ENCODE measurements at regions not wholly inside any gene's neighbourhood (a gene's known extent, or its start where the extent isn't known, plus 50 kb on each side); places are given as distances from the start of the nearest gene placed in this dataset.

DNA sequence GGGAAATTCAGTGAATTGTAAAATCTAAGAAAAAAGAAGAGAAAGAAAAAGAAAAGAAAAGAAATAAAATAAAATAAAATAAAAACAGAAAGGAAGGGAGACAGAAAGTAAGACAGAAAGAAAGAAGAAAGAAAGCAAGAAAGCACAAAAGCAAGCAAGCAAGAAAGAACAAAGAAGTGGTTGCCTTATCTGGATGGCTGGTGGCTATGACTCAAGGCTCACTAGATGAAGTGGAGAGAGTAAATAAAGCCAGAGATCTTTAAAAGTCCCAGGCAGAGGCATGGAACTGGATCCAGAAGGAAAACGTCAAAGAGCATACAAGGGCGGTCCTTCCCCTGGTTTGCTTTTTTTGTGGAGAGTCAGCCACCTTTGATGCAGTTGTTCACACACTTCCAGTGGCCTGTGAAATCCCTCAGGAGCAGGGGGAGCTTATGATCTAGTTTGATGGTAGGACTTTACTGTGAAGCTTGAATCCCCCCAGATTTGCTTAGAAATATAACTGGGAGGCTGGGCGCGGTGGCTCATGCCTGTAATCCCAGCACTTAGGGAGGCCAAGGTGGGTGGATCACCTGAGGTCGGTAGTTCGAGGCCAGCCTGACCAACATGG, 176.7 kb upstream of the HMHB1 start:
- POLR2A ChIA-PET: no interaction called here
- intact Hi-C loops (cut with micrococcal nuclease) (no loop called here), in situ Hi-C loops (cut with MboI) (no loop called here)
- H3K9me3 ChIP-seq (replicated peaks; ENCODE audit: control insufficient read depth, insufficient read depth, low read depth, low read length): no peaks in the 10 kb centered on the region
- H3K9ac ChIP-seq (ENCODE audit: insufficient read depth in 1 of 2, low read depth in 2 of 2, low read length in 2 of 2): no peak overlapping the region
- FAIRE-seq: peak; percentile 85
- no peak for DNase-seq (ENCODE audit: extremely low read depth in 1 of 4, low spot score in 3 of 4)
- no peak overlapping the region for H2AFZ ChIP-seq (ENCODE audit: low read depth, low read length)
- peaks cover 0 to 2% of the 10 kb centered on the region in 2 experiments; a peak in 1 of 5 replicates for H3K27me3 ChIP-seq (ENCODE audit: control insufficient read depth in 2 of 2, insufficient read depth in 2 of 2, low read length in 2 of 2)
- ATAC-seq: no peak
- TF ChIP-seq, protein P1, sequence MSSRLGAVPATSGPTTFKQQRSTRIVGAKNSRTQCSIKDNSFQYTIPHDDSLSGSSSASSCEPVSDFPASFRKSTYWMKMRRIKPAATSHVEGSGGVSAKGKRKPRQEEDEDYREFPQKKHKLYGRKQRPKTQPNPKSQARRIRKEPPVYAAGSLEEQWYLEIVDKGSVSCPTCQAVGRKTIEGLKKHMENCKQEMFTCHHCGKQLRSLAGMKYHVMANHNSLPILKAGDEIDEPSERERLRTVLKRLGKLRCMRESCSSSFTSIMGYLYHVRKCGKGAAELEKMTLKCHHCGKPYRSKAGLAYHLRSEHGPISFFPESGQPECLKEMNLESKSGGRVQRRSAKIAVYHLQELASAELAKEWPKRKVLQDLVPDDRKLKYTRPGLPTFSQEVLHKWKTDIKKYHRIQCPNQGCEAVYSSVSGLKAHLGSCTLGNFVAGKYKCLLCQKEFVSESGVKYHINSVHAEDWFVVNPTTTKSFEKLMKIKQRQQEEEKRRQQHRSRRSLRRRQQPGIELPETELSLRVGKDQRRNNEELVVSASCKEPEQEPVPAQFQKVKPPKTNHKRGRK (tag; IDR thresholded peaks at IDR 0.05): 0 out of 2 replicates have a peak, but pooled peaks have one; percentile 31
- 0 out of 2 replicates have a peak, but pooled peaks have one; percentile 47 for TF ChIP-seq EHMT2 (IDR thresholded peaks at IDR 0.05)
- TF ChIP-seq ARID2 (IDR thresholded peaks at IDR 0.05): no peak
- TF ChIP-seq NFRKB (IDR thresholded peaks at IDR 0.05; ENCODE audit: low read depth): no peak
- peak; percentile 74 for TF ChIP-seq FOSL1 (tag; conservative IDR thresholded peaks at IDR 0.05)
- H3K9me1 ChIP-seq (ENCODE audit: control insufficient read depth, insufficient read depth, low read length): no peaks in the 10 kb centered on the region
- no peaks in the 10 kb centered on the region for H4K20me1 ChIP-seq (replicated peaks; ENCODE audit: control insufficient read depth, insufficient read depth, low read length)
- BruUV-seq (replicated peaks): no TSS peak
- no peaks in the 10 kb centered on the region for H3K4me1 ChIP-seq (replicated peaks in 1 of 2; ENCODE audit: control insufficient read depth in 2 of 2, insufficient read depth in 2 of 2, low read length in 2 of 2)
- under 1% methylated on average over 6 of the region's 6 CpGs for WGBS (ENCODE audit: insufficient coverage, low coverage, missing lambda C conversion rate)
- no peaks in the 10 kb centered on the region for H3K36me3 ChIP-seq (ENCODE audit: control insufficient read depth, insufficient read depth, low read length)
- no peak overlapping the region for H3K4me3 ChIP-seq
- H3K79me2 ChIP-seq (ENCODE audit: control insufficient read depth, insufficient read depth, low read length): no peaks in the 10 kb centered on the region
- no peak overlapping the region for H3K4me2 ChIP-seq (ENCODE audit: insufficient read depth, low read length)
- CTCF ChIA-PET (ENCODE audit: low intra/inter-chr PET ratio): no interaction called here
- no peak overlapping the region for H3K27ac ChIP-seq (ENCODE audit: extremely low read depth, low read depth, low read length)

DNA sequence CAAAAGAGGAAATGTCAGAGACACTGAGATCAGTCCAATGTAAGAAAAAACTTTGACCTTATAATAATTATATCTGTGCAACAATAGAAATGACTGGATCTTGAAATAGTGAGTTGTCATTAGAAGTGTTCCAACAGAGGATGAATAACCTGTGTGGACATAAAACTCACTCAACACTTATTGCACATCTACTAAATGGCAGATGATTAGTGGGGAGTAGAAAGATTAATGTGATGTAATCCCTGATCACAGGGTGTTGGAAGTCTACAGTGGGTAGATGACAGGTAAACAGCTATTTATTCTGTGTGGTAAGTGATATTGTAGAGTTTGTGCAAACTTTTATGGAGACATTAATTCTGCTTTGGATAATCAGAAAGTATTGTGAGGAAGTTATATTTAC, 177.3 kb upstream of the HMHB1 start:
- BruUV-seq (replicated peaks): no TSS peak
- no peaks in the 10 kb centered on the region for H3K9me1 ChIP-seq (ENCODE audit: control insufficient read depth, insufficient read depth, low read length)
- no peaks in the 10 kb centered on the region for H3K4me1 ChIP-seq (replicated peaks in 1 of 2; ENCODE audit: control insufficient read depth in 2 of 2, insufficient read depth in 2 of 2, low read length in 2 of 2)
- in situ Hi-C loops (cut with MboI) (no loop called here), intact Hi-C loops (cut with micrococcal nuclease) (no loop called here)
- no peak overlapping the region for H2AFZ ChIP-seq (ENCODE audit: low read depth, low read length)
- peaks cover 0 to 2% of the 10 kb centered on the region in 2 experiments; a peak in 1 of 5 replicates for H3K27me3 ChIP-seq (ENCODE audit: control insufficient read depth in 2 of 2, insufficient read depth in 2 of 2, low read length in 2 of 2)
- no peaks in the 10 kb centered on the region for H3K79me2 ChIP-seq (ENCODE audit: control insufficient read depth, insufficient read depth, low read length)
- H3K4me2 ChIP-seq (ENCODE audit: insufficient read depth, low read length): no peak overlapping the region
- FAIRE-seq: no peak
- H3K9ac ChIP-seq (ENCODE audit: insufficient read depth in 1 of 2, low read depth in 2 of 2, low read length in 2 of 2): no peak overlapping the region
- H3K9me3 ChIP-seq (replicated peaks; ENCODE audit: control insufficient read depth, insufficient read depth, low read depth, low read length): no peaks in the 10 kb centered on the region
- CTCF ChIA-PET (ENCODE audit: low intra/inter-chr PET ratio): no interaction called here
- TF ChIP-seq ERF (CRISPR knock-in tag; IDR thresholded peaks at IDR 0.05) (no peak), TSC22D4 (tag; IDR thresholded peaks at IDR 0.05) (no peak), ELF2 (CRISPR knock-in tag; IDR thresholded peaks at IDR 0.05) (no peak), POLR2AphosphoS5 (IDR thresholded peaks at IDR 0.05; ENCODE audit: control insufficient read depth, insufficient read depth, low read depth, low read length) (no peak), RBM14 (IDR thresholded peaks at IDR 0.05; ENCODE audit: borderline replicate concordance, insufficient read depth, low read depth, low read length) (no peak)
- H3K27ac ChIP-seq (ENCODE audit: extremely low read depth, low read depth, low read length): no peak overlapping the region
- DNase-seq (ENCODE audit: extremely low read depth in 1 of 4, low spot score in 3 of 4): no peak
- ATAC-seq: no peak
- POLR2A ChIA-PET: no interaction called here
- no peak overlapping the region for H3K4me3 ChIP-seq
- H3K36me3 ChIP-seq (ENCODE audit: control insufficient read depth, insufficient read depth, low read length): no peaks in the 10 kb centered on the region
- H4K20me1 ChIP-seq (replicated peaks; ENCODE audit: control insufficient read depth, insufficient read depth, low read length): no peaks in the 10 kb centered on the region

Measured in K562 (cell line).